HFF-Myc (cell line): ENCODE measurements at regions not wholly inside any gene's neighbourhood (a gene's known extent, or its start where the extent isn't known, plus 50 kb on each side); places are given as distances from the start of the nearest gene placed in this dataset.

Source experiments
- DNase-seq: peaks from one replicate; pipeline ENCODE4 v3.0.0-alpha.2; 2011; ENCODE audit warnings: low read depth; ENCODE audit errors: extremely low read depth
- H3K4me3 ChIP-seq: replicated peaks from 2 replicates; pipeline ENCODE4 v1.5.1; 2011; ENCODE audit warnings: low read depth, mild to moderate bottlenecking, control low read depth, low read length
- TF ChIP-seq, protein P1 (sequence below): IDR thresholded peaks from 2 replicates; pipeline ENCODE4 v1.5.1; 2012; ENCODE audit warnings: mild to moderate bottlenecking, low read depth, low read length, control low read depth; ENCODE audit errors: missing control alignments

DNA sequence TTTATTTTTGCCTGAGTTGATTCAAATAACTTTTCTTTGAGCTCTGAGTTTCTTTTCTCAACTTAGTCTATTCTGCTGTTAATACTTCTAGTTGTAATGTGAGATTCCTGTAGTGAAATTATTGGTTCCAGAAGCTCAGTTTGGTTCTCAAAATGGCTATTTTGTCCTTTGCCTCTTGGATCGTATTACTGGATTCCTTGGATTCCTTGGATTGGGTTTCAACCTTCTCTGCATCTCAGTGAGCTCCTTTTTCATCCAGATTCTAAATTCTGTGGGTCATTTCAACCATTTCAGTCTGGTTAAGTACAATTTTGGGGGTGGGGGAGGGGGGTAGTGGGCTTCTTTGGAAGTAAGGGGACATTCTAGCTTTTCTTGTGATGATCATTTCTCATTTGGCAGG, 341.1 kb upstream of the CNTN5 start:
- TF ChIP-seq, protein P1, sequence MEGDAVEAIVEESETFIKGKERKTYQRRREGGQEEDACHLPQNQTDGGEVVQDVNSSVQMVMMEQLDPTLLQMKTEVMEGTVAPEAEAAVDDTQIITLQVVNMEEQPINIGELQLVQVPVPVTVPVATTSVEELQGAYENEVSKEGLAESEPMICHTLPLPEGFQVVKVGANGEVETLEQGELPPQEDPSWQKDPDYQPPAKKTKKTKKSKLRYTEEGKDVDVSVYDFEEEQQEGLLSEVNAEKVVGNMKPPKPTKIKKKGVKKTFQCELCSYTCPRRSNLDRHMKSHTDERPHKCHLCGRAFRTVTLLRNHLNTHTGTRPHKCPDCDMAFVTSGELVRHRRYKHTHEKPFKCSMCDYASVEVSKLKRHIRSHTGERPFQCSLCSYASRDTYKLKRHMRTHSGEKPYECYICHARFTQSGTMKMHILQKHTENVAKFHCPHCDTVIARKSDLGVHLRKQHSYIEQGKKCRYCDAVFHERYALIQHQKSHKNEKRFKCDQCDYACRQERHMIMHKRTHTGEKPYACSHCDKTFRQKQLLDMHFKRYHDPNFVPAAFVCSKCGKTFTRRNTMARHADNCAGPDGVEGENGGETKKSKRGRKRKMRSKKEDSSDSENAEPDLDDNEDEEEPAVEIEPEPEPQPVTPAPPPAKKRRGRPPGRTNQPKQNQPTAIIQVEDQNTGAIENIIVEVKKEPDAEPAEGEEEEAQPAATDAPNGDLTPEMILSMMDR, result no peak

DNA sequence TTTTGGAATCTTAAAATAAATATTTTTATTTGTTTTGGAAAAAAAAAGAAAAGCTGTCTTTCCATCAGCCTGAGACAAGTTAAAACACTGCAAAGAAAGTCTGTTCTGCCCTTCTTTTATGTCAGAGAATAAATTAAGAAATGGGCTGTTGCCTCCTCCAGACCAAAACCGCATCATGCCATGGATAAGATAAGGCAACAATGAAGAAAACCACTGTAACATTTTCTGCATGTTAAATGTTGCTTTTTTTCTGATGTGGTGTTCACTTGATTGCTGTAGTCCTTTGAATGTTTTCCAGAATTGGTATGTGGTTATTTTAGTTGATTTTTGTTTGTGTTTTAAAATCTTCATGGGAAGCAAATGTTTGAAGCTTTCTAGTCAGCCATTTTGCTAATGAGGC, 319.2 kb upstream of the CNTN5 start:
- DNase-seq, result no peak
- TF ChIP-seq, protein P1, result no peak
- H3K4me3 ChIP-seq, result no peak overlapping the region

More for the DNA sequence above, 341.1 kb upstream of the CNTN5 start:
- no peak for DNase-seq
- no peak overlapping the region for H3K4me3 ChIP-seq

DNA sequence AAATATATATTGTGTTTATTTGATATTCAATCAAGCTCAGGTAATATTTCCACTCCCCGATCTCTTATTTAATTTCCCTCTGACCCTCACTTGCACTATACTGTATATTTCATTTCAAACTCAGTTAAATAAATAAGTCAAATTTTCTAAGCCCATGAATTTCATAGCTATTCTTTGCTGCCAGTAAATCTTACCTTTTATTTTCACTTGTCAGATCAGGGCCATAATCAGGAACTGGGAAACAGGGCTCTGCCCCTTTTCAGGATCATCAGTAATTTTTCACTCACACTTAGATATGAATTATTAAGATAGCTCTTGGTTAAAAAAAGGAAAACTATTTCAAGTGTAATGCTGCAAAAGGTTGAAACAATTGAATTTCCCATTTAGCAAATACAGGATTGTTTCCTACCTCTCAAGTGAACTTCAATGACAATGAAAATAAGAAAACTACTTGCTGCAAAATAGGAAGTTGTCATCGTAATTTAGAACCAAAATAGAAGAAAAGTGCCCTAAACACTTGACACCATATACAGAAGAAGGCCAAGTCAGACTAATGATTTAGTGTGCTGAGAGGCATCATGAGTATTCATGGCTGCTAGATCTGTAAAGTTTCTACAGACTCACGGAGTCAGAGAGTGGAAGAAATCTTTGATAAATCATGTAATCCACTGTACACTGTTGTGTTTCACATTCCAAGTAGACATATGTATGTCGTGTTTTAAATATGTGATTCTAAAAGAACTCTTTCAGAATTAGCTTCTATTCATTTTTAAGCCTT, 316.8 kb upstream of the CNTN5 start:
- no peak overlapping the region for H3K4me3 ChIP-seq
- DNase-seq, result no peak
- TF ChIP-seq, protein P1, result no peak

DNA sequence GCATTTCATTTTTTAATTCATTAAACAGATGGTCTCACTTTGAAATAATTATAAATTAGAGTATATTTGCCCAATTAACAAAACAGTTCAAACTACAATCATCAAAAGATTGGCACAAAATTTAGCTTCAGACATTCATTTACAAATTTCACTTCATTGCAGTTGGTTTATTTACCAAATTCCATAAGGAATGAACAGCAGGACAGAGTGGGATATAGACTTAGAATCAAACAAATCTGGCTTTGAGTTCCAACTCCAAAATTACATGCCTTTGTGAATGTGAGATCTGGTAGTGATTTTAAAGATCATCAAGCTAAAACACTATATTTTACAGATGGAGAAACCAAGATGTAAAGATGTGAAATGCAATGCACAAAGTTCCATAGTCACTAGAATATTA, 310.7 kb upstream of the CNTN5 start:
- no peak overlapping the region for H3K4me3 ChIP-seq
- TF ChIP-seq, protein P1, result no peak
- no peak for DNase-seq

DNA sequence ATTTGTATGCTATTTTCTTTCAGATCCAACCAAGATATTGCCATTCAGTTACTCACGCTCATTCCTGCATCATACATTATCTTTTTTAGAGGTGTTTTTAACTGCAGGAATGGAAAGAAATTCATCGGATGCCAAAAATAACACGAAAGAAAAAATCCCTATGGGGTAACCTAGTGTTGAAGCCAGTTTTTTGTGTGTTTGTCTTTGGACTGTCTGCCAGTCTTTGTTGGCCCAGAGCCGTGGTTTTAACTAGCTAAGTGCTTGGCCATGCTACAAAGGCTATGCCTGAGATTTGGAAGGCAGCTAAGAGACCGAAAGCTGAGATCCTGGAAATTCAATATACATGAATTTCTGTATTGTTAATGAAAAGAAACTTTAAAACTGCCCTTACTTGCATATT, 309.8 kb upstream of the CNTN5 start:
- DNase-seq, result no peak
- no peak overlapping the region for H3K4me3 ChIP-seq
- TF ChIP-seq, protein P1, result no peak

DNA sequence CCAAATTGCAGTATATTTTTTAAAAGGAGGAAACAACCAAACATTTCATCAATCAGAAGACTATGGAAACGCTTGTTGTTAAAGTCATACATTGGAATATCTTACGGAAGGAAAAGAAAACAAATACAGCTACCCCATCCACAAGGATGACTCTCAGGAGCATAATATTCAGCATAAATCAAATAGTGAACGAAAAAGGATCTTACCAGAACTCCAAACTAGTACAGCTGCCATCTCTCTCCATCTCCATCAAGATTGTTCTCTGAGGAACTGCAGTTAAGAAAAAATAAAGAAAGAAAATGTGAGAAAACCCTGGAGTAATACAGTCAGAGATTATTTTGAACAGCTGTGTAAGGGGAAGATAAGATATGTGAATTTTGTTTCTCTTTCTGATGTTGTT, 299.8 kb upstream of the CNTN5 start:
- TF ChIP-seq, protein P1, result no peak
- DNase-seq, result no peak
- no peak overlapping the region for H3K4me3 ChIP-seq

DNA sequence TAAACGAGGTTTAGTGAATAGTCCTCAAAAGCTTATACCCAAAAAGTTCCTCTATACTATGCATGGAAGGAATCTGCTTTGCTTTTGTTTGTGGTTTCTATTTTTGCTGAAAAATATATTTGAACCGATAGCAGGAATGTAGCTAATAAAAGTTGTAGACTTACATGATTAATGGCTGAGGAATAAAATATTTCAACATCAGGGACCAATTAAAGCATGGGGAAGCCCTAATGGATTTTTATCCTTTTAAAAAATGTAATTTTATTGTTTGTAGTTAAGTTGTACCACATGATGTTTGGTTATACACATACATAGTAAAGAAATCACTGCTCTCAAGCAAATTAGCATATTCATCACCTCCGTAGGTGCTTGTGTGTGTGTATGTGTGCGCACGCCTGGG, 295.3 kb upstream of the CNTN5 start:
- no peak overlapping the region for H3K4me3 ChIP-seq
- TF ChIP-seq, protein P1, result no peak
- DNase-seq, result no peak
